ENCODE measurements at regions not wholly inside any gene's neighbourhood (a gene's known extent, or its start where the extent isn't known, plus 50 kb on each side); places are given as distances from the start of the nearest gene placed in this dataset.

GRCh38 chr2:34949316-34949715, 1350.2 kb upstream of the FAM98A start:
- TF ChIP-seq CBFB (CRISPR knock-in tag; IDR thresholded peaks at IDR 0.05; ENCODE audit: low read depth) (no peak), SP1 (CRISPR knock-in tag; conservative IDR thresholded peaks at IDR 0.05) (no peak), CTCF (IDR thresholded peaks at IDR 0.05) (no peak)

Measured in WTC11 (cell line).